GM19468 (cell line): ENCODE measurements at regions not wholly inside any gene's neighbourhood (a gene's known extent, or its start where the extent isn't known, plus 50 kb on each side); places are given as distances from the start of the nearest gene placed in this dataset.
"Not testable (repeated sequence)": the region's sequence is repeated elsewhere in the genome, so short reads cannot be mapped to it uniquely, and the experiment has no call there.

Experiments used
- ATAC-seq: cut with Tn5 transposase; IDR thresholded peaks from one replicate; pipeline ENCODE4 v1.9.1; 2021; ENCODE audit warnings: mild to moderate bottlenecking, moderate library complexity, moderate number of reproducible peaks; ENCODE audit not compliant: unreplicated experiment; ENCODE audit errors: extremely low read depth

- no peak for ATAC-seq
Measured at GRCh38 chr13:55577082-55577846, 1563.5 kb upstream of the PRR20A start.

GRCh38 chr13:55577847-55578210, 1562.9 kb upstream of the PRR20A start:
- no peak for ATAC-seq

- not testable (repeated sequence) for ATAC-seq
Measured at GRCh38 chr13:55582294-55582693, 1558.4 kb upstream of the PRR20A start.

- ATAC-seq = no peak
Measured at GRCh38 chr13:55583953-55584593, 1556.6 kb upstream of the PRR20A start.

GRCh38 chr13:55602784-55603183, 1537.9 kb upstream of the PRR20A start:
- ATAC-seq = no peak

GRCh38 chr13:55606045-55606665, 1534.6 kb upstream of the PRR20A start:
- ATAC-seq = no peak

- ATAC-seq = no peak
Measured at GRCh38 chr13:55613429-55614187, 1527.1 kb upstream of the PRR20A start.

GRCh38 chr13:55615081-55615480, 1525.6 kb upstream of the PRR20A start:
- ATAC-seq = no peak

GRCh38 chr13:55617241-55617640, 1523.5 kb upstream of the PRR20A start:
- ATAC-seq = no peak

- no peak for ATAC-seq
Measured at GRCh38 chr13:55627221-55627620, 1513.5 kb upstream of the PRR20A start.

- no peak for ATAC-seq
Measured at GRCh38 chr13:55632402-55632801, 1508.3 kb upstream of the PRR20A start.

- ATAC-seq = no peak
Measured at GRCh38 chr13:55649485-55649884, 1491.2 kb upstream of the PRR20A start.

GRCh38 chr13:55652657-55653056, 1488.1 kb upstream of the PRR20A start:
- no peak for ATAC-seq

- ATAC-seq = no peak
Measured at GRCh38 chr13:55653497-55653896, 1487.2 kb upstream of the PRR20A start.

GRCh38 chr13:55654243-55654642, 1486.5 kb upstream of the PRR20A start:
- ATAC-seq = no peak

- ATAC-seq = not testable (repeated sequence)
Measured at GRCh38 chr13:55660264-55660663, 1480.5 kb upstream of the PRR20A start.

- no peak for ATAC-seq
Measured at GRCh38 chr13:55660851-55661250, 1479.9 kb upstream of the PRR20A start.

GRCh38 chr13:55661505-55661904, 1479.2 kb upstream of the PRR20A start:
- ATAC-seq = no peak

- no peak for ATAC-seq
Measured at GRCh38 chr13:55664178-55664577, 1476.5 kb upstream of the PRR20A start.

GRCh38 chr13:55669051-55669450, 1471.7 kb upstream of the PRR20A start:
- ATAC-seq = no peak

GRCh38 chr13:55673910-55674309, 1466.8 kb upstream of the PRR20A start:
- ATAC-seq = no peak
